ENCODE measurements at regions not wholly inside any gene's neighbourhood (a gene's known extent, or its start where the extent isn't known, plus 50 kb on each side); places are given as distances from the start of the nearest gene placed in this dataset.

DNA sequence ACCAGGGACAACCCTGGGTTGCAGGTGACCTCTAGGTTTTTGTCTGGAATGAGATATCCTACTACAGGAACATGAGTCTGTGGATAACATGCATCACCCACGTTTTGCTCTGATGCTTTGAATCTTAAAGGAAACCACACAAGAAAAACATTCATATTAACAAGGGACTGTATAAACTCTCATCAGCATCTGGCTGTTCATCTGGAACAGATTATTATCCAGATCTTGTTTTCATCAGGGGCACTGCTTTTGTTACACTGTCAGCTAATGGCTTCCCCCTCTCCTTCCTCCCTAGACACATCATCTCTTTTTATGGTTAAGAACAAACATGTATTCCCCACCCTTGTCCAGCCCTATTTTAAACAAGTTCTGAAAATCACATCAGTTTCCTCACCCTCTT is 1095.7 kb downstream of the AACS start:
- TF ChIP-seq POLR2A (IDR thresholded peaks at IDR 0.05; ENCODE audit: extremely low read depth, insufficient read length) (no peak), MYC (IDR thresholded peaks at IDR 0.05; ENCODE audit: low read depth, low read length) (no peak)
- TF ChIP-seq, protein P1, sequence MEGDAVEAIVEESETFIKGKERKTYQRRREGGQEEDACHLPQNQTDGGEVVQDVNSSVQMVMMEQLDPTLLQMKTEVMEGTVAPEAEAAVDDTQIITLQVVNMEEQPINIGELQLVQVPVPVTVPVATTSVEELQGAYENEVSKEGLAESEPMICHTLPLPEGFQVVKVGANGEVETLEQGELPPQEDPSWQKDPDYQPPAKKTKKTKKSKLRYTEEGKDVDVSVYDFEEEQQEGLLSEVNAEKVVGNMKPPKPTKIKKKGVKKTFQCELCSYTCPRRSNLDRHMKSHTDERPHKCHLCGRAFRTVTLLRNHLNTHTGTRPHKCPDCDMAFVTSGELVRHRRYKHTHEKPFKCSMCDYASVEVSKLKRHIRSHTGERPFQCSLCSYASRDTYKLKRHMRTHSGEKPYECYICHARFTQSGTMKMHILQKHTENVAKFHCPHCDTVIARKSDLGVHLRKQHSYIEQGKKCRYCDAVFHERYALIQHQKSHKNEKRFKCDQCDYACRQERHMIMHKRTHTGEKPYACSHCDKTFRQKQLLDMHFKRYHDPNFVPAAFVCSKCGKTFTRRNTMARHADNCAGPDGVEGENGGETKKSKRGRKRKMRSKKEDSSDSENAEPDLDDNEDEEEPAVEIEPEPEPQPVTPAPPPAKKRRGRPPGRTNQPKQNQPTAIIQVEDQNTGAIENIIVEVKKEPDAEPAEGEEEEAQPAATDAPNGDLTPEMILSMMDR (IDR thresholded peaks at IDR 0.05; ENCODE audit: low read depth, low read length): no peak
- TF ChIP-seq, protein P2, sequence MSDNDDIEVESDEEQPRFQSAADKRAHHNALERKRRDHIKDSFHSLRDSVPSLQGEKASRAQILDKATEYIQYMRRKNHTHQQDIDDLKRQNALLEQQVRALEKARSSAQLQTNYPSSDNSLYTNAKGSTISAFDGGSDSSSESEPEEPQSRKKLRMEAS (IDR thresholded peaks at IDR 0.05; ENCODE audit: low read depth, low read length): no peak
- no peak for DNase-seq (ENCODE audit: low read depth)
- H3K4me3 ChIP-seq (ENCODE audit: low read depth, low read length): no peak overlapping the region

DNA sequence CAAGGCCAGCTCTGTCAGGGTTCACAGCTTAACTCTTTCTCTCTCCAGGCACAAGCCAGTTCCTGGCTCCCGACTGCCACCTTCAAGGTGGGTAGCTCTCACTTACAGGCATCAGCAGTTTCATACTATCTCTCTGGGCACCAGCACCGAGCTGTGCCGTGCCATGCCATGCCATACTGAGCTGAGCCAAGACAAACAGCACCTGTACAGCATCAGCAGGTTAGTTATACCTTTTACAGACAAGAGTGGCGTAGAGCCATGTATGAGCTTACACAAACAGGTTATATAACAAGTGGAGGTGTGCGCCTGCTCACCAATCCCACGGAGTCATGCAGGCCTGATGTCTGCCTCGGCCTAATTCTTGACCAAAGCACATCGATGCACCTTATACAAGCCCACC is 1098.7 kb downstream of the AACS start:
- no peak for DNase-seq (ENCODE audit: low read depth)
- TF ChIP-seq, protein P1 (IDR thresholded peaks at IDR 0.05; ENCODE audit: low read depth, low read length): no peak
- TF ChIP-seq POLR2A (IDR thresholded peaks at IDR 0.05; ENCODE audit: extremely low read depth, insufficient read length) (no peak), MYC (IDR thresholded peaks at IDR 0.05; ENCODE audit: low read depth, low read length) (no peak)
- TF ChIP-seq, protein P2 (IDR thresholded peaks at IDR 0.05; ENCODE audit: low read depth, low read length): no peak
- H3K4me3 ChIP-seq (ENCODE audit: low read depth, low read length): no peak overlapping the region

DNA sequence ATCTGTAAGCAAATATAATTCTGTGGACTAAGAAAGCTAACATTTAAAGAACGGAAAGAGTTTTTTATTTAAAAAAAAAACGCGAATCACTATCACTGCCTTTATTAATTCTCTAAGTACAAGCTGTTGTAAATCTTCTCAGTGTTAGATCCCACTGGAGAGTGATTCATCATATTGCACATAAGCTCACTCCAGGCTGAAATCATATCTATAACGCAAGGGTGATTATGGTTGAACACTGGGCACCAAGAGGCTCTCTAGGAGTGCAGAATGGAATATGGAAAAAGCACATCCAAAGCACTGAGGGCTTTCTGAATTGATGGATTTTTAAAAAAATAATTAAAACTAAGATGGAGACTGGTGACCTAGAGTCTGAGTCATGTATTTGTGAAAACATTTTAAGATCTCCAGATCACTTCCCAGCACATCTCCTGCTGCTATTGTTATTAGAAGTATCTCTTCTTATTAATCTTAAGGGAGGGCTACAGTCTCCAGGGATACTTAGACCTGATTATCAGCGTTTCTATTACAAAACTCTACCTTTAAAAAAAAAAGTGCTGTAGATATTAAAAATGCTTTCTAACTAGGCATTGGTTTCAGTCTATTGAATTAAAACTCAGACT is 1106.8 kb downstream of the AACS start:
- no peak for DNase-seq (ENCODE audit: low read depth)
- no peak overlapping the region for H3K4me3 ChIP-seq (ENCODE audit: low read depth, low read length)
- TF ChIP-seq MYC (IDR thresholded peaks at IDR 0.05; ENCODE audit: low read depth, low read length): no peak

DNA sequence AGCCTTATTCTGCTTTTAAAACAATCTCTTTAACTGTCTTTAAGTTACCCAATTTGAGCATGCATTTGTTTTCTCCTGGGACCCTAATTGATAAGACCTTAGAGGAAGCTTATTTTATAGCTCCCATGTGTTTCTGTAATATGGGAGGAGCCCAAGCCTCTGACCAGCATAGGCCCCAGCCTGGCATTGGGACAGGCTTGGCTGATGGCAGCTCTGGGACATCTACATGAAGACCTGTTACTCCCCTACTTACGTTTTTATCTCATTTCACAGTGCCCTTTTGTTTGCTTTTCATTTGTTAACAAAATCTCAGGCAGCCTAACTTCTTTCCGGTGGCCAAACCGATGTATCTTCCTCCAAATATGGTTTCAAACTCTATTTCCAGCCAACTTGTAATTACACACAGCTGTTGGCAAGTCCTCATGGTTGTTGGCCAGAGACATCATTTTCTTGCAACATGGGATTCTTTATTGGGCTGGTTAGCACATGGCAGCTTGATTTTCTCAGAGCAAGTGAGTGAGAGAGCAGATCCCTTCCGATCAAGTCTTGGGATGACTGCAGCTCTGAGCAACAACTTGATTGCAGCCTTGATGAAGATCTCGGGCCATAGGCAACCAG is 1117.5 kb downstream of the AACS start:
- H3K4me3 ChIP-seq (ENCODE audit: low read depth, low read length): no peak overlapping the region
- peak; percentile 11 for DNase-seq (ENCODE audit: low read depth)
- TF ChIP-seq MYC (IDR thresholded peaks at IDR 0.05; ENCODE audit: low read depth, low read length): no peak
- TF ChIP-seq, protein P2 (IDR thresholded peaks at IDR 0.05; ENCODE audit: low read depth, low read length): no peak

DNA sequence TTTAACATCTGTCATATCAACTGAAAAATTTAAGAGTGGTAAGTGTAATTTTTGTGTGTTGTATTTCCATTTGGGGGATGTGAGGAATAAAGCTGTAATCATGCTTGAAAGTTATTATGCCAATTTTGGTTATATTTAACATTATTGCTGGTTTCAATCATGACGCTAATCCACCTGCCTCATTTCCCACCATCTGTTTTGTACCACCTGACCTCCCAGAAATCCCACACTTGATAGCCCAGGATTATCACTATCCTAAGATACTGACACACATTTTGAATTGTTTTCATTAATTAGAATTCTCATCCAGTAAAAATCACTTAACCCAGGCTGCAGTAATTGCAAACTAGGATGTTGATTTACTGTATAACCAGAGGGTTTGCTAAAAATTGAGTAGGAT is 1119.8 kb downstream of the AACS start:
- TF ChIP-seq, protein P2 (IDR thresholded peaks at IDR 0.05; ENCODE audit: low read depth, low read length): no peak
- TF ChIP-seq POLR2A (IDR thresholded peaks at IDR 0.05; ENCODE audit: extremely low read depth, insufficient read length): no peak
- TF ChIP-seq, protein P1 (IDR thresholded peaks at IDR 0.05; ENCODE audit: low read depth, low read length): no peak
- no peak for TF ChIP-seq MYC (IDR thresholded peaks at IDR 0.05; ENCODE audit: low read depth, low read length)
- no peak for DNase-seq (ENCODE audit: low read depth)
- H3K4me3 ChIP-seq (ENCODE audit: low read depth, low read length): no peak overlapping the region

DNA sequence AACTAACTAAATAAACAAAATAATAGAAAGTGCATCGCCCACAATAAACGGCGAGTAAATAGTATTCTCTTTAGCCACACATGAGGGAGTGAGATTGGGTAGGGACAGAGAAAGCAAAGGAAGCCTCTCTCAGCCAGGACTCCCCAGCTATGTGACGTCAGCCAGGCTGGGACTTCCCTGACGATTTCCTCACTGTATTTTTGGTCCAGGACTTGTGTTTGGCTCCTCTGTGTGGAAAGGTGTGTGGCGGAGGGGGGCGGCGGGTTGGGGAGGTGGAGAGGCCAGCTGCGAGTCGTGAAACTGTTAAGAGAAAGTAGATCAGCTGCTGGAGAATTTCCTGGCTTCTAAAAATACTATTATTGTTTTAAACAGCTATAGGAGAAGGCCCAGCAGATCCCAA is 1124.6 kb downstream of the AACS start:
- DNase-seq (ENCODE audit: low read depth): no peak
- H3K4me3 ChIP-seq (ENCODE audit: low read depth, low read length): no peak overlapping the region
- TF ChIP-seq, protein P2 (IDR thresholded peaks at IDR 0.05; ENCODE audit: low read depth, low read length): no peak
- TF ChIP-seq MYC (IDR thresholded peaks at IDR 0.05; ENCODE audit: low read depth, low read length): no peak
- no peak for TF ChIP-seq POLR2A (IDR thresholded peaks at IDR 0.05; ENCODE audit: extremely low read depth, insufficient read length)
- TF ChIP-seq, protein P1 (IDR thresholded peaks at IDR 0.05; ENCODE audit: low read depth, low read length): no peak
